GM18873 (cell line): ENCODE measurements at regions not wholly inside any gene's neighbourhood (a gene's known extent, or its start where the extent isn't known, plus 50 kb on each side); places are given as distances from the start of the nearest gene placed in this dataset.

Experiments used
- ATAC-seq: cut with Tn5 transposase; IDR thresholded peaks from one replicate; pipeline ENCODE4 v1.9.1; 2021; ENCODE audit warnings: mild to moderate bottlenecking, moderate library complexity, moderate number of reproducible peaks; ENCODE audit not compliant: unreplicated experiment, low FRiP score

GRCh38 chr1:56442290-56442877 lies 137.0 kb downstream of the PLPP3 start:
- ATAC-seq, result no peak

GRCh38 chr1:56441601-56442000 lies 137.8 kb downstream of the PLPP3 start:
- no peak for ATAC-seq

- no peak for ATAC-seq
Measured at GRCh38 chr1:56439610-56440264, 139.6 kb downstream of the PLPP3 start.

GRCh38 chr1:56438901-56439551 lies 140.3 kb downstream of the PLPP3 start:
- ATAC-seq, result no peak

- ATAC-seq, result no peak
Measured at GRCh38 chr1:56437959-56438358, 141.4 kb downstream of the PLPP3 start.

GRCh38 chr1:56436912-56437417 lies 142.4 kb downstream of the PLPP3 start:
- ATAC-seq, result no peak

GRCh38 chr1:56436296-56436695 lies 143.1 kb downstream of the PLPP3 start:
- ATAC-seq, result no peak

GRCh38 chr1:56435434-56436262 lies 143.7 kb downstream of the PLPP3 start:
- no peak for ATAC-seq

- ATAC-seq, result no peak
Measured at GRCh38 chr1:56434740-56435139, 144.6 kb downstream of the PLPP3 start.

GRCh38 chr1:56434025-56434424 lies 145.3 kb downstream of the PLPP3 start:
- no peak for ATAC-seq

GRCh38 chr1:56433056-56433577 lies 146.2 kb downstream of the PLPP3 start:
- no peak for ATAC-seq

GRCh38 chr1:56432166-56432971 lies 147.0 kb downstream of the PLPP3 start:
- no peak for ATAC-seq

GRCh38 chr1:56430141-56430839 lies 149.1 kb downstream of the PLPP3 start:
- ATAC-seq, result no peak

GRCh38 chr1:56429288-56429687 lies 150.1 kb downstream of the PLPP3 start:
- ATAC-seq, result no peak

GRCh38 chr1:56426587-56427381 lies 152.6 kb downstream of the PLPP3 start:
- no peak for ATAC-seq

- no peak for ATAC-seq
Measured at GRCh38 chr1:56425494-56426037, 153.8 kb downstream of the PLPP3 start.

GRCh38 chr1:56424744-56425493 lies 154.4 kb downstream of the PLPP3 start:
- no peak for ATAC-seq
